Keratinocyte (primary cell): ENCODE measurements at regions not wholly inside any gene's neighbourhood (a gene's known extent, or its start where the extent isn't known, plus 50 kb on each side); places are given as distances from the start of the nearest gene placed in this dataset.

Source experiments
- CTCF ChIP-seq, 3 experiments: IDR thresholded peaks in 1 of 3; conservative IDR thresholded peaks in 1 of 3; optimal IDR thresholded peaks in 1 of 3; 2 replicates in 2 of 3; 3 replicates in 1 of 3; pipeline versions ENCODE3 to v1.5.1; 2011; ENCODE audit warnings: low read length in 3 of 3, mild to moderate bottlenecking in 3 of 3, moderate library complexity in 2 of 3, control low read depth in 1 of 3, inconsistent platforms in 1 of 3; ENCODE audit not compliant: insufficient read depth in 2 of 3; ENCODE audit errors: extremely low read depth in 1 of 3
- EZH2 ChIP-seq: IDR thresholded peaks from one replicate; pipeline ENCODE4 v1.6.1; 2012; ENCODE audit warnings: inconsistent platforms, mild to moderate bottlenecking, low read length, moderate library complexity

DNA sequence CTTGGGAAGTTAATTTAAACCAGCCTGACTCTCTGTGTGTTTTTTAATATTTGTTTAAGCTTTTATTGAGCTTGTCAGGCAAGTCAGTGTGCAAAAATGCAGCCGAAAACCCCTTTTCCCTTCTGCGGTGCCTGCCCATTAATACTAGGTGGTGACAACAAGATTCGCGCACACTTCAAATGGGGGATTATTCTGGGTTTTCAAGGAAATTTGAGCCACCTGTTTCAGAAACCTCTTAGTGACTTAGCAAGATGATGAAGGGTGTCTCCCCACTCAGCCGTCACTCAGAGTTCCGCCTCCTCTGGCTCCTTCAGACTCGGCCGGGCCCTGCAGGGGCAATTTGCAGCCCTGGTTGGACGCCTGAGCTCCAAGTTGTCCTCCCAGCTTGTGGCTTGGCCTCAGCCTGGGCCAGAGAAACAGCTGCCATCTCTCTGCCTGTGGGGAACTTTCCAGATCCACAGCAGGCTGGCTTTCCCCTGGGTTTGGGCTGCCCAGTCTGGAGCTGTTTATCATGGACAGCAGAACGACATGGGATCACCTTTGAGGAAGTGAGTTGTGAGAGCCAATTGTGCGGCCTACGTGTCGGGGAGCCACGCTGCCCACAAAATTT is 75.9 kb downstream of the SPRY4 start:
- no peak for TF ChIP-seq CTCF (optimal IDR thresholded peaks at IDR 0.05 in 1 of 3, IDR thresholded peaks at IDR 0.05 in 1 of 3, conservative IDR thresholded peaks at IDR 0.05 in 1 of 3; ENCODE audit: extremely low read depth in 1 of 3, insufficient read depth in 2 of 3, low read length in 3 of 3)
- TF ChIP-seq EZH2: no peak
